OCI-LY3 (cell line): ENCODE measurements at regions not wholly inside any gene's neighbourhood (a gene's known extent, or its start where the extent isn't known, plus 50 kb on each side); places are given as distances from the start of the nearest gene placed in this dataset.

Source experiments
- H2AFZ ChIP-seq: fragments of 200-600, 300-600 bp; shearing (Covaris generic); 2 replicates; pipeline ENCODE4 v1.6.0; 2014; ENCODE audit warnings: antibody characterized with exemption, low read depth, low read length
- H3K27ac ChIP-seq: fragments of 200-600, 300-600 bp; sonication (generic); 2 replicates; pipeline ENCODE4 v1.5.1; 2014; ENCODE audit warnings: mild to moderate bottlenecking, low read length, moderate library complexity, mixed read lengths
- H3K27me3 ChIP-seq: fragments of 200-600, 300-600 bp; sonication (generic); 2 replicates; pipeline ENCODE4 v1.6.1; 2014; ENCODE audit warnings: low read depth, low read length, mixed read lengths
- H3K36me3 ChIP-seq: fragments of 200-600, 300-600 bp; sonication (generic); replicated peaks from 2 replicates; pipeline ENCODE3; 2014; ENCODE audit warnings: low read depth, low read length, mixed read lengths
- H3K4me1 ChIP-seq: fragments of 300-600, 200-600 bp; sonication (generic); 2 replicates; pipeline ENCODE4 v1.6.1; 2014; ENCODE audit warnings: low read length, mixed read lengths
- H3K4me2 ChIP-seq: fragments of 200-600, 300-600 bp; sonication (generic); 2 replicates; pipeline ENCODE4 v1.6.1; 2014; ENCODE audit warnings: low read length, mixed read lengths
- H3K4me3 ChIP-seq: fragments of 300-600, 200-600 bp; sonication (generic); 2 replicates; pipeline ENCODE4 v1.5.1; 2014; ENCODE audit warnings: antibody characterized with exemption, mild to moderate bottlenecking, low read length, moderate library complexity
- H3K79me2 ChIP-seq: fragments of 300-600, 200-600 bp; shearing (Covaris generic); 2 replicates; pipeline ENCODE4 v1.6.1; 2014; ENCODE audit warnings: mild to moderate bottlenecking, low read length, mixed read lengths
- H3K9ac ChIP-seq: fragments of 300-600, 200-600 bp; shearing (Covaris generic); 2 replicates; pipeline ENCODE4 v1.6.0; 2014; ENCODE audit warnings: mild to moderate bottlenecking, low read length, moderate library complexity
- H3K9me3 ChIP-seq: fragments of 200-600, 300-600 bp; shearing (Covaris generic); 2 replicates; pipeline ENCODE4 v1.6.1; 2014; ENCODE audit warnings: low read length, mixed read lengths; ENCODE audit not compliant: insufficient read depth
- H4K20me1 ChIP-seq: fragments of 200-600, 300-600 bp; sonication (generic); 2 replicates; pipeline ENCODE4 v1.6.1; 2016; ENCODE audit warnings: low read length, mixed read lengths; ENCODE audit not compliant: insufficient read depth
- EZH2phosphoT487 ChIP-seq: fragments of 200-600 bp; shearing (Covaris generic); IDR thresholded peaks from 2 replicates; pipeline ENCODE4 v1.6.1; 2018; ENCODE audit warnings: antibody characterized with exemption, mixed run types, low read depth
- TF ChIP-seq, protein P1 (sequence below): fragments of 200-600, 300-600 bp; sonication (generic); IDR thresholded peaks from 2 replicates; pipeline ENCODE4 v1.5.1; 2014; ENCODE audit warnings: antibody characterized with exemption, low read length, low read depth

DNA sequence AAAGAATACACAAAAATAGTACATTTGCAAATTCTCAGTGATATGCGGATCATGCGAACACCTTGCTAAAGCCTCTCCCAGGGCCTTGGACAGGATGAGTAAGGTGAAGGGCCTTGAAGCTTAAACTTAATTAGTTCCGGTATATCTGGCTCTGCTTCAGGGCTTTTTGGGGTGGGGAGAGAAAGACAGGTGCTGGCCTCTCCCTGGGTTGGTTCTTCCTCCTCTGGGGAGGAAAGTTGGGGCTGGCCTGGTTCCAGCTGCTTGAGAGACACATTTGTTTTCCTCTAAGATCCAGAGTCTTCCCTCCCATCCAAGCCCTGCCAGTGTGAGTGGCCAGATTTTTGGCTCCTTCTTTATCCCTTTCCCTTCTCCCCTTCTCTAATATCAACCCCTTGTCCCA, 64.7 kb upstream of the EPHB3 start:
- Histone ChIP-seq H3K27ac (no peak overlapping the region), H3K27me3 (peaks cover 12% of the 10 kb centered on the region), H3K9ac (no peak overlapping the region), H3K79me2 (no peaks in the 10 kb centered on the region), H3K4me1 (no peaks in the 10 kb centered on the region; the same call in 1 of the 2 replicates), H3K4me3 (no peak overlapping the region), H4K20me1 (no peaks in the 10 kb centered on the region), H3K36me3 (no peaks in the 10 kb centered on the region), H3K4me2 (no peak overlapping the region), H2AFZ (no peak overlapping the region), H3K9me3 (no peaks in the 10 kb centered on the region)
- TF ChIP-seq, protein P1, sequence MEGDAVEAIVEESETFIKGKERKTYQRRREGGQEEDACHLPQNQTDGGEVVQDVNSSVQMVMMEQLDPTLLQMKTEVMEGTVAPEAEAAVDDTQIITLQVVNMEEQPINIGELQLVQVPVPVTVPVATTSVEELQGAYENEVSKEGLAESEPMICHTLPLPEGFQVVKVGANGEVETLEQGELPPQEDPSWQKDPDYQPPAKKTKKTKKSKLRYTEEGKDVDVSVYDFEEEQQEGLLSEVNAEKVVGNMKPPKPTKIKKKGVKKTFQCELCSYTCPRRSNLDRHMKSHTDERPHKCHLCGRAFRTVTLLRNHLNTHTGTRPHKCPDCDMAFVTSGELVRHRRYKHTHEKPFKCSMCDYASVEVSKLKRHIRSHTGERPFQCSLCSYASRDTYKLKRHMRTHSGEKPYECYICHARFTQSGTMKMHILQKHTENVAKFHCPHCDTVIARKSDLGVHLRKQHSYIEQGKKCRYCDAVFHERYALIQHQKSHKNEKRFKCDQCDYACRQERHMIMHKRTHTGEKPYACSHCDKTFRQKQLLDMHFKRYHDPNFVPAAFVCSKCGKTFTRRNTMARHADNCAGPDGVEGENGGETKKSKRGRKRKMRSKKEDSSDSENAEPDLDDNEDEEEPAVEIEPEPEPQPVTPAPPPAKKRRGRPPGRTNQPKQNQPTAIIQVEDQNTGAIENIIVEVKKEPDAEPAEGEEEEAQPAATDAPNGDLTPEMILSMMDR = no peak
- no peak for TF ChIP-seq EZH2phosphoT487

DNA sequence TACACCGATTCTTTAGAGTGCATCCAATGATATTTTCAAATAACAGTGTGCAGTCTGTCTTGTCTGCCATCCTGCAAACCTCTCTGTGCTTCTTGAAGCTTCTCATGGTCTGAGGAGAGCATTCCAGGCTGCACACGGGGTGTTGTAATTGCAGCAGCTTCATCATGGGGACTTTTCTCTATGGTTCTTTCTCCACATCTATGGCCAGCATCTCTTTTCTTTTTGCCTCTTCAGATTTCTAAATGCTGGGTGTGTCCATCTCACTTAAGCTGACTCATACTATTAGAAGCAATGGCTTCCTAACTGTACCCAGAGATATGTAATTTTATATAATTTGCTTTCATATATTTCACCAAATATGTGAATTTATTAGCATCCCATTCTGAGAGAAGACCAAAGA, 63.8 kb upstream of the EPHB3 start:
- no peaks in the 10 kb centered on the region for H3K9me3 ChIP-seq
- H3K4me3 ChIP-seq = no peak overlapping the region
- peaks cover 15% of the 10 kb centered on the region for H3K27me3 ChIP-seq
- no peak overlapping the region for H3K27ac ChIP-seq
- no peaks in the 10 kb centered on the region for H4K20me1 ChIP-seq
- H3K9ac ChIP-seq = no peak overlapping the region
- no peaks in the 10 kb centered on the region for H3K36me3 ChIP-seq
- no peaks in the 10 kb centered on the region for H3K79me2 ChIP-seq
- no peaks in the 10 kb centered on the region; the same call in 1 of the 2 replicates for H3K4me1 ChIP-seq
- no peak for TF ChIP-seq EZH2phosphoT487
- TF ChIP-seq, protein P1 = no peak
- no peak overlapping the region for H2AFZ ChIP-seq
- H3K4me2 ChIP-seq = no peak overlapping the region

DNA sequence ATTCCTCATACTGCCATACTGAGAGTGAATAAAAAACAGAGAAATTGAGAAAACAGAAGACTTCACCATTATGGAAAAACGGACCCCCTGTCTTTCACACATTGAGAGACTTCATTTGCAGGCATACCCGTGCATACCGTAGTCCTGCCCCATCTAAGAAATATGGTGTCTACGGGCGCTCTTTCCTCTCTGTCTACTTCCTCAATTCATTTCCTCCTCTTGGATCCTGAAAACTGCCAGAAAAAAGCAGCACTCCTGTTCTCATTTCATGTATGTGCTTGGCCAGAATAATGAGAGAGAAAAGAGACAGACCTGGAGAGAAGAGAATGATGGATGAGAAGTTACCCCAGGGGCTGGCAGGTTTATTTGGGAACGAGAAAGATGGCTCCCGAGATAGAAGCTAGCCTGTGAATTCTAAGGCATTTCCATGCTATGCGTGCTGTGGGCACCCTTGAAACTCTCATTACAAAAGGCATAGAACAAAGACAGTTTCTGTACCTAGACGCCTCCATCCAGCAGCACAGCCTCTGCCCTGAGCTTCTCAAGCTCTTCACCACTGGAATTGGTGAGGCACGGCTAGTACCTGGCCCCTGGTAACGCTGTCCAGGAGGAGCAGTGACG, 62.5 kb upstream of the EPHB3 start:
- H3K4me3 ChIP-seq = no peak overlapping the region
- H3K27ac ChIP-seq = no peak overlapping the region
- H3K9me3 ChIP-seq = no peaks in the 10 kb centered on the region
- no peak overlapping the region for H2AFZ ChIP-seq
- H3K9ac ChIP-seq = no peak overlapping the region
- no peaks in the 10 kb centered on the region for H3K79me2 ChIP-seq
- H3K4me2 ChIP-seq = peak overlapping the region; percentile 3; the same call in 1 of the 2 replicates
- H3K36me3 ChIP-seq = no peaks in the 10 kb centered on the region
- H3K4me1 ChIP-seq = no peaks in the 10 kb centered on the region; the same call in 1 of the 2 replicates
- TF ChIP-seq EZH2phosphoT487 = no peak
- TF ChIP-seq, protein P1 = no peak
- H3K27me3 ChIP-seq = peaks cover 14% of the 10 kb centered on the region
- H4K20me1 ChIP-seq = no peaks in the 10 kb centered on the region

DNA sequence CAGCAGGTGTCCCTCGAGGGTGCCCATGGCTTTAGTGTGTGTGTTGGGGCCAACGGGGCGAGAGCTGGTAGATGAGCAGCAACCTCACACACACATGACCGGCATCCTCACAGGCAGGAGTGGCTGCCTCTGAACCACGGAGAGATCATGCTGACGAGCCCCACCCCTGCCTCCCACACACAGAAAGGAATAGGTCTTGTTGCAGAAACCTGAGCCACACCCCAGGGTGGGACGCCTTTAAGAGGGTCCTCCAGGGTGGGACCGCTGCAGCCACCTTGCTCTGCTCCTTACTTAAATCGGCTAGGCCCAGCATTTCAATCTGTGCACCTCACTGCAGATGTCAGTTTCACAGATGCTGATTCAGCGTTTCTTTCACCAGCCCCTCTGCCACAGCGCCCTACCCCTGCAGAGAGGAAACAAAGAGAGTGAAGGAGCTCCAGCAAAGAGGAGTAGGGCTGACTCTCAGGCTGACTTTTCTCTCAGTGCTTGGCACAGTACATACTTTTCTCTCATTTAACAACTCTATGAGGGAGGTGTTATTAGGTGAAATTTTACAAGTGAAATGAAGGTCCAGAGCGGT, 61.2 kb upstream of the EPHB3 start:
- H3K27ac ChIP-seq = no peak overlapping the region
- H3K36me3 ChIP-seq = no peaks in the 10 kb centered on the region
- TF ChIP-seq, protein P1 = no peak
- no peak overlapping the region for H3K4me2 ChIP-seq
- H3K9me3 ChIP-seq = no peaks in the 10 kb centered on the region
- H3K27me3 ChIP-seq = peaks cover 17% of the 10 kb centered on the region
- H3K4me3 ChIP-seq = no peak overlapping the region
- no peaks in the 10 kb centered on the region for H4K20me1 ChIP-seq
- no peaks in the 10 kb centered on the region; the same call in 1 of the 2 replicates for H3K4me1 ChIP-seq
- no peaks in the 10 kb centered on the region for H3K79me2 ChIP-seq
- H3K9ac ChIP-seq = no peak overlapping the region
- no peak overlapping the region for H2AFZ ChIP-seq
